NCI-H1930 (cell line): ENCODE measurements at regions not wholly inside any gene's neighbourhood (a gene's known extent, or its start where the extent isn't known, plus 50 kb on each side); places are given as distances from the start of the nearest gene placed in this dataset.

Source experiments
- DNase-seq, 2 experiments: peaks; one replicate each; lab custom pipeline; 2025; lab: John Stamatoyannopoulos, UW

DNA sequence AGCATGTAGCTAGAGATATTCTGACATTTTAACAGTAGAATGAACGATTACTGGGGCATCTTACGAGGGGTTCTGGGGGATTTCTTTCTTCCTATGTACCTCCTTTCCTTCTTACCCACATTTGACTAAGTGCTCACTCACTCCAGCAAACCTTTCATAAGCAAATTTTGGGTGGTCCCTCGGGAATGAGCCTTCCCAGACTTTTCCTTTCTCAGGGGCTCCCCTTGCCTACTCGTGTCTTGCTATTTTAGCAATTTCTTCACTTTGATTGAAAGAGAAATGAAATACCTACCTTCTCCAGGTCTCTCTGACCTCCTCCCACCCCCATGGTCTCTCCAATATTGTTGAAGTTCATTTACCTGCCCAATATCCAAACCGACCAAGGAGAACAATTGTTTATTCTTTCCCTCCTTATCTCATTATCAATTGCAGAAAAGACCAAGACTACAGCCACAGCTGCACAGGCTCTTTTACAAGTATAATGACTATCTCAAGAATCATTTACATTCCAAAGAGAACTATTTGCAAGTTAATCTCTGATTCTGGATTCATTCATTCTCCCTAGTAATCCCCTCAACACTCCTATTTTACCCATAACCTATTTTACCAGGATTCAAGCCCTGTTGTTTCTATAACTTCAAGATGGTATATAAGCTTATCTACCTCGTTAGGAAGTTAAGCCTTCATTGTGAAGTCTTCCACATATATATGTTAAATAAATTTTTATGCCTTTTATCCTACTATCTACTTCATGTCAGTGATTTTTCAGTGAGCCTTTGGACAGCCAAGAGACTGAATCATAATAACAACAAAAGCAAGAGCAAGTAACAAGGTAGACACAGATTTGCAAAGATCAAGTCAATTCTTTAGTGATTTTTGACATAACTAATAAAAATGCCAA is 480.6 kb downstream of the IPMK start:
- no peak for DNase-seq

DNA sequence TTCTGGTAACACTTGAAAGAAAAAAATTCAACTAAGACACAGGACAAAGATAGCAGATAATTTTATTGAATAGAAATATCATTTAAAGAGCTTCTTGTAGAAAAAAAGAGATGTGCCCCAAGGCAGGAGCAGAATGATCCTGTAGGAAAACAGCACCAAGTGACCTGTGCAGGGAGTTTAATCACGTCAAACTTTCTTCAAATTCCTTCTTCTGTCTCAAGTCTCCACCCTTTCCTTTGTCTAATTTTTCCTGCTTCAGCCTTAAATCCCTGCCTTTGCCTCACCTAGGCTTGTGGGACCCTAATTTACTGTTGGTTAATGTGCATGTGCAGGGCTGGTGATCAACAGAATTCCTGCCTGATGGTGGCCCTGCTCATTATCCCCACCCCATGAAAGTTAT is 481.4 kb downstream of the IPMK start:
- DNase-seq, result no peak

GRCh38 chr10:57785546-57785945 is 482.1 kb downstream of the IPMK start:
- DNase-seq, result no peak

- DNase-seq, result no peak
Measured at GRCh38 chr10:57785068-57785467, 482.6 kb downstream of the IPMK start.

- DNase-seq, result no peak
Measured at GRCh38 chr10:57776688-57777432, 490.8 kb downstream of the IPMK start.

GRCh38 chr10:57775250-57775649 is 492.4 kb downstream of the IPMK start:
- DNase-seq, result no peak

- no peak for DNase-seq
Measured at GRCh38 chr10:57769298-57769697, 498.4 kb downstream of the IPMK start.

DNA sequence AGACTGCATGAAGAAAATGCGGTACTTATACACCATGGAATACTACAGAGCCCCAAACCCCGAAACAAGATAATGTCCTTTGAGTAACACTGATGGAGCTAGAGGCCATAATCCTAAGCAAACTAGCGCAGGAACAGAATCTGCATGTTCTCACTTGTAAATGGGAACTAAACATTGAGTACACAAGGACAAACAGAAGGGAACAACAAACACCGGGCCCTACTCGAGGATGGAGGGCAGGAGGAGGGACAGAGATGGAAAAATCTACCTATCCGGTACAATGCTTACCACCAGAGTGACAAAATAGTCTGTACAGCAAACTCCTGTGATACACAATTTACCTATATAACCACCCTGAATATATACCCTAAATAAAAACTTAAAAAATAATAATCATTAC is 507.9 kb downstream of the IPMK start:
- DNase-seq, result no peak

- DNase-seq, result no peak
Measured at GRCh38 chr10:57754803-57755202, 512.9 kb downstream of the IPMK start.

DNA sequence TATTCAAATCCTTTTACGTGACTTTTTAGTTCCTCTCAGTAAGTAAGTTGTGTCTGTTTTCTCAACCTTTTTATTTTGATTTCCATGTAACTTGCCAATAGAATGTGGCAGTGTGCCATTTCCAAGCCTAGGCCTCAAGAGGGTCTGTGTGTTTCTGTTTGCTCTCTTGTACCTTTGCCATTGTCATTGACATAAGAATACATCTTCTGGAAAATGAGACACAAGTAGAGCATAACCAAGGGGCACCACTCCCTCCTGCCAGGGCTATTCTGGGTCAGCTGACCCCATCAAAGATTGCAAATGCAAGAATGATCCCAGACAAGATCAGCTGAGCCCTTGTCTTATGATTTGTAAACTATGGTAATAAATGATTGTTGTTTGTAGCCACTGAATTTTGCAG is 524.0 kb downstream of the IPMK start:
- no peak for DNase-seq

- no peak for DNase-seq
Measured at GRCh38 chr10:57741751-57742150, 525.9 kb downstream of the IPMK start.

- DNase-seq, result no peak
Measured at GRCh38 chr10:57723305-57723704, 544.4 kb downstream of the IPMK start.

GRCh38 chr10:57716884-57717283 is 550.8 kb downstream of the IPMK start:
- no peak for DNase-seq

DNA sequence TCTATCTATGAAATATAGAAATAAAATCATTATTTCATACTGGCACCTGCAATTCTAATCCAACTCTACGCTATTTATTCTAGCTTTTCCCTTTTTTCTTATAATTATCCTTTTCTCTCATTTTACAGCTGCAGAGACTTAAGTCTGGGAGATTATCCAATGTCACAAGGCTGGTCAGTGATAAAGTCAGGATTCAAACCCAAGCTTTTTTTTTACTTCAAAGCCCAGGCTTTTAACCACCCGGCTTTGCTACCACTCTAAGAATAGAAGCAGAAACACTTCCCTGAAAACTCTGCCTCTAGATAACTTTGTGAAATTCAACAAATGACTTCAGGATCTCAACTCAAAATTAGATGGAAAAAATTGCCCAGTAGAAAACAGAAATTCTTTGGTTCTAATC is 552.5 kb downstream of the IPMK start:
- no peak for DNase-seq

- no peak for DNase-seq
Measured at GRCh38 chr10:57707300-57707658, 560.4 kb downstream of the IPMK start.

GRCh38 chr10:57706576-57707299 is 561.0 kb downstream of the IPMK start:
- DNase-seq, result no peak

GRCh38 chr10:57706016-57706415 is 561.7 kb downstream of the IPMK start:
- DNase-seq, result no peak

DNA sequence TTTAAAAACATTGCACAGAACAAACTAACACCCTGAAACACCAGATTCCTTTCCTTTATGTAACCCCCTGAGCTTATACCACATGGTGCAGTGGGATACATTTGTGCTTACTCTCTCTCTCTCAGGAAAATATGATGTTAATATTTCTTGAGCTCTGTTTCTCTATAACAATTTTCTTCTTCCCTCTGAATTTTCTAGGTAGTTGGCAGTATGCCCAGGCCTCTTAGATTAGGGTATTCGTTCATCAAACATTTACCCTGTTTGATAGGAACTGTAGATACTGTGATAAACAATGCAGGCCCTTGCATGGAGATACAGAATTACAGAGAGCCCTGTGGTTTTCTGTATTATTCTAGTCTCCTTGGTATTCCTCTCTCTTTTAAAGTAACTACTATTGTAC is 567.8 kb downstream of the IPMK start:
- no peak for DNase-seq

DNA sequence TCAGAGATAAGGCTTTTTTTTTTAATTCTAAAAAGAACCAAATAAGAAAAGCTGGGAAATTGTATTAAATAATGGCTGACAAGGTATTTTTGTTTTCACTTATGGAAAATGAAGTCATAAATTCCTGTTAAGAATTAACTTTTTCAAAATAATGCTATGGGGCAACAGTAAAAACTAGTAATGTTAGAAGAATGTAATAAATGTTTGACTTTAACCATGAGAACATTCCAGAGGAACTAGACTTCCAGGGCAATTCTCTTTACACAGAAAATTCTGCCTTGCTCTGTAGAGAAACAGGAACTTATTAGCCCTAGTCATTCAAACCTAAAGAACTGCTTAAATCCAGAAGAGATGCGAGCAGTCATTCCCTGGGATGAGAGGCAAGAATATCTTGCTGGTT is 571.1 kb downstream of the IPMK start:
- DNase-seq, result no peak

GRCh38 chr10:57694956-57695608 is 572.6 kb downstream of the IPMK start:
- peak; percentile 30 to 36 for DNase-seq

- no peak for DNase-seq
Measured at GRCh38 chr10:57692255-57692980, 575.3 kb downstream of the IPMK start.
